AG09309 (cell line): ENCODE measurements at regions not wholly inside any gene's neighbourhood (a gene's known extent, or its start where the extent isn't known, plus 50 kb on each side); places are given as distances from the start of the nearest gene placed in this dataset.

Experiments
- DNase-seq: peaks from one replicate; pipeline ENCODE4 v3.0.0-alpha.2; 2010; ENCODE audit warnings: low read depth
- H3K4me3 ChIP-seq: 2 replicates; pipeline ENCODE4 v1.5.1; 2011; ENCODE audit warnings: mild to moderate bottlenecking, low read depth, low read length, moderate library complexity; ENCODE audit not compliant: control insufficient read depth
- CTCF ChIP-seq: IDR thresholded peaks from 2 replicates; pipeline ENCODE4 v1.5.1; 2011; ENCODE audit warnings: mild to moderate bottlenecking, low read depth, low read length, inconsistent platforms; ENCODE audit not compliant: insufficient read depth, control insufficient read depth; ENCODE audit errors: missing control alignments

GRCh38 chr16:35664091-35664693 is 2204.8 kb downstream of the TP53TG3F start:
- H3K4me3 ChIP-seq: no peak overlapping the region
- DNase-seq: no peak
- no peak for TF ChIP-seq CTCF

GRCh38 chr16:35685085-35685484 is 2225.7 kb downstream of the TP53TG3F start:
- no peak for TF ChIP-seq CTCF
- no peak overlapping the region for H3K4me3 ChIP-seq
- DNase-seq: no peak

GRCh38 chr16:35686595-35686994 is 2227.2 kb downstream of the TP53TG3F start:
- no peak for DNase-seq
- H3K4me3 ChIP-seq: no peak overlapping the region
- TF ChIP-seq CTCF: no peak

- TF ChIP-seq CTCF: no peak
- DNase-seq: no peak
- no peak overlapping the region for H3K4me3 ChIP-seq
Observed at GRCh38 chr16:35687071-35687470, 2227.7 kb downstream of the TP53TG3F start.

- DNase-seq: no peak
- no peak for TF ChIP-seq CTCF
- no peak overlapping the region for H3K4me3 ChIP-seq
Observed at GRCh38 chr16:35687781-35688180, 2228.4 kb downstream of the TP53TG3F start.

- H3K4me3 ChIP-seq: no peak overlapping the region
- no peak for TF ChIP-seq CTCF
- no peak for DNase-seq
Observed at GRCh38 chr16:35689764-35690163, 2230.4 kb downstream of the TP53TG3F start.

- H3K4me3 ChIP-seq: no peak overlapping the region
- no peak for DNase-seq
Observed at GRCh38 chr16:35690413-35690812, 2231.0 kb downstream of the TP53TG3F start.

More at GRCh38 chr16:35690413-35690812, 2231.0 kb downstream of the TP53TG3F start:
- TF ChIP-seq CTCF: no peak
